Breast epithelium (tissue), 3 donors: ENCODE measurements at regions not wholly inside any gene's neighbourhood (a gene's known extent, or its start where the extent isn't known, plus 50 kb on each side); places are given as distances from the start of the nearest gene placed in this dataset.

Source experiments
- POLR2A ChIP-seq: fragments of 450-650 bp; IDR thresholded peaks from one replicate; pipeline ENCODE4 v1.6.1; 2016; ENCODE audit warnings: antibody characterized with exemption, mild to moderate bottlenecking, moderate library complexity
- TF ChIP-seq, protein P1 (sequence below), 3 donors: fragments of 450-650 bp; IDR thresholded peaks; one replicate each; pipeline ENCODE4 v1.5.1; 2016 to 2017; ENCODE audit warnings: antibody characterized with exemption in 3 of 3, mild to moderate bottlenecking in 3 of 3, moderate library complexity in 3 of 3

DNA sequence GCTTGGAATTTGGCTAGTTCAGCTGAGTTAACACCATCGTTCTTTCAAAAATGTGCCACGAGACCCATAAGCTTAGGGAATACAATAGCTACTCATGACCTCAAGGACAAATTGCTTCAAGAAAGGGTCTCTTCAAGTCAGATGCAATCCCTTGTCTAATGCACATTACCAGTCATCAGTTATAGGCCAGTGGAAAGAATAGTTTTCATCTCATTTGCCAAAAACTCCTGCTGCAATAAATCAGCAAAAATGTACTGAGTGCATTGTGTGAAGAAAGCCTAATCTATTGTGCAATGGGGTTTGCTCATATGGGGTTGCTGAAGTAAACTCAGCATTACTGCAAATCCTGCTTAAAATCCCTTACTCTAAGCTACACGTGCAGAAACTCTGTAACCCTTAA, 208.3 kb upstream of the NBEA start:
- TF ChIP-seq POLR2A = no peak
- TF ChIP-seq, protein P1, sequence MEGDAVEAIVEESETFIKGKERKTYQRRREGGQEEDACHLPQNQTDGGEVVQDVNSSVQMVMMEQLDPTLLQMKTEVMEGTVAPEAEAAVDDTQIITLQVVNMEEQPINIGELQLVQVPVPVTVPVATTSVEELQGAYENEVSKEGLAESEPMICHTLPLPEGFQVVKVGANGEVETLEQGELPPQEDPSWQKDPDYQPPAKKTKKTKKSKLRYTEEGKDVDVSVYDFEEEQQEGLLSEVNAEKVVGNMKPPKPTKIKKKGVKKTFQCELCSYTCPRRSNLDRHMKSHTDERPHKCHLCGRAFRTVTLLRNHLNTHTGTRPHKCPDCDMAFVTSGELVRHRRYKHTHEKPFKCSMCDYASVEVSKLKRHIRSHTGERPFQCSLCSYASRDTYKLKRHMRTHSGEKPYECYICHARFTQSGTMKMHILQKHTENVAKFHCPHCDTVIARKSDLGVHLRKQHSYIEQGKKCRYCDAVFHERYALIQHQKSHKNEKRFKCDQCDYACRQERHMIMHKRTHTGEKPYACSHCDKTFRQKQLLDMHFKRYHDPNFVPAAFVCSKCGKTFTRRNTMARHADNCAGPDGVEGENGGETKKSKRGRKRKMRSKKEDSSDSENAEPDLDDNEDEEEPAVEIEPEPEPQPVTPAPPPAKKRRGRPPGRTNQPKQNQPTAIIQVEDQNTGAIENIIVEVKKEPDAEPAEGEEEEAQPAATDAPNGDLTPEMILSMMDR (IDR thresholded peaks at IDR 0.05) = no peak
